KMS-11 (cell line): ENCODE measurements at regions not wholly inside any gene's neighbourhood (a gene's known extent, or its start where the extent isn't known, plus 50 kb on each side); places are given as distances from the start of the nearest gene placed in this dataset.

Experiments
- H2AFZ ChIP-seq: fragments of 200-600 bp; sonication (generic); 2 replicates; pipeline ENCODE4 v1.6.1; 2016; ENCODE audit warnings: antibody characterized with exemption, mixed run types, low read depth
- H3K27ac ChIP-seq: fragments of 200-600 bp; sonication (generic); 2 replicates; pipeline ENCODE4 v1.6.1; 2016; ENCODE audit warnings: mild to moderate bottlenecking, mixed run types
- H3K27me3 ChIP-seq: fragments of 200-600 bp; sonication (generic); 2 replicates; pipeline ENCODE4 v1.6.1; 2017; ENCODE audit warnings: mild to moderate bottlenecking, low read depth, mixed run types, moderate library complexity; ENCODE audit not compliant: insufficient read depth
- H3K36me3 ChIP-seq: fragments of 200-600 bp; sonication (generic); 2 replicates; pipeline ENCODE4 v1.6.1; 2017; ENCODE audit warnings: mild to moderate bottlenecking, mixed run types; ENCODE audit not compliant: insufficient read depth
- H3K4me1 ChIP-seq: fragments of 200-600 bp; sonication (generic); 2 replicates; pipeline ENCODE4 v1.6.1; 2016; ENCODE audit warnings: mild to moderate bottlenecking, low read depth, mixed run types; ENCODE audit not compliant: poor library complexity, severe bottlenecking
- H3K4me2 ChIP-seq: fragments of 200-600 bp; sonication (generic); 2 replicates; pipeline ENCODE4 v1.7.0; 2016; ENCODE audit warnings: mild to moderate bottlenecking, mixed run types
- H3K4me3 ChIP-seq: fragments of 200-600 bp; sonication (generic); IDR thresholded peaks from 2 replicates; pipeline ENCODE4 v1.6.1; 2017; ENCODE audit warnings: low read depth, low read length, mixed read lengths; ENCODE audit not compliant: insufficient read depth
- H3K79me2 ChIP-seq: fragments of 200-600 bp; sonication (generic); 2 replicates; pipeline ENCODE4 v1.6.1; 2016; ENCODE audit warnings: low read depth, mixed run types; ENCODE audit not compliant: insufficient read depth
- H3K9ac ChIP-seq: fragments of 200-600 bp; sonication (generic); 2 replicates; pipeline ENCODE4 v1.6.1; 2016; ENCODE audit warnings: mild to moderate bottlenecking, mixed run types
- H4K20me1 ChIP-seq: fragments of 200-600 bp; sonication (generic); 2 replicates; pipeline ENCODE4 v1.6.1; 2016; ENCODE audit warnings: mild to moderate bottlenecking, mixed run types; ENCODE audit not compliant: insufficient read depth
- CTCF ChIP-seq: fragments of 200-600 bp; sonication (generic); conservative IDR thresholded peaks from 2 replicates; pipeline ENCODE4 v1.6.1; 2017; ENCODE audit warnings: low read depth, mild to moderate bottlenecking, antibody characterized with exemption, low read length, moderate library complexity, mixed read lengths

GRCh38 chr16:86363057-86363490 is 147.3 kb upstream of the FOXF1 start:
- Histone ChIP-seq H4K20me1 (no peaks in the 10 kb centered on the region), H3K27ac (no peak overlapping the region), H3K9ac (no peak overlapping the region), H3K4me1 (no peaks in the 10 kb centered on the region), H3K79me2 (no peaks in the 10 kb centered on the region), H3K36me3 (no peaks in the 10 kb centered on the region), H2AFZ (no peak overlapping the region), H3K4me3 (no peak overlapping the region), H3K4me2 (no peak overlapping the region), H3K27me3 (peaks cover 35% of the 10 kb centered on the region)
- TF ChIP-seq CTCF, result no peak

GRCh38 chr16:86363836-86364618 is 146.3 kb upstream of the FOXF1 start:
- Histone ChIP-seq H3K27me3 (peaks cover 35% of the 10 kb centered on the region), H2AFZ (no peak overlapping the region), H3K9ac (no peak overlapping the region), H3K4me2 (no peak overlapping the region), H3K4me1 (no peaks in the 10 kb centered on the region), H3K4me3 (no peak overlapping the region), H3K36me3 (no peaks in the 10 kb centered on the region), H4K20me1 (no peaks in the 10 kb centered on the region), H3K79me2 (no peaks in the 10 kb centered on the region), H3K27ac (no peak overlapping the region)
- no peak for TF ChIP-seq CTCF

GRCh38 chr16:86364653-86365380 is 145.5 kb upstream of the FOXF1 start:
- Histone ChIP-seq H3K4me2 (no peak overlapping the region), H3K4me1 (no peaks in the 10 kb centered on the region), H3K4me3 (no peak overlapping the region), H4K20me1 (no peaks in the 10 kb centered on the region), H3K36me3 (no peaks in the 10 kb centered on the region), H3K27ac (no peak overlapping the region), H3K27me3 (peaks cover 32% of the 10 kb centered on the region), H2AFZ (no peak overlapping the region), H3K9ac (no peak overlapping the region), H3K79me2 (no peaks in the 10 kb centered on the region)
- TF ChIP-seq CTCF, result no peak

- Histone ChIP-seq H2AFZ (no peak overlapping the region), H3K4me2 (no peak overlapping the region), H3K4me3 (no peak overlapping the region), H3K27ac (no peak overlapping the region), H3K27me3 (peaks cover 36% of the 10 kb centered on the region), H3K9ac (no peak overlapping the region), H3K79me2 (no peaks in the 10 kb centered on the region), H3K4me1 (no peaks in the 10 kb centered on the region), H4K20me1 (no peaks in the 10 kb centered on the region), H3K36me3 (no peaks in the 10 kb centered on the region)
- no peak for TF ChIP-seq CTCF
These were observed 144.6 kb upstream of the FOXF1 start for GRCh38 chr16:86365513-86366273.
